ENCODE measurements at regions not wholly inside any gene's neighbourhood (a gene's known extent, or its start where the extent isn't known, plus 50 kb on each side); places are given as distances from the start of the nearest gene placed in this dataset.

DNA sequence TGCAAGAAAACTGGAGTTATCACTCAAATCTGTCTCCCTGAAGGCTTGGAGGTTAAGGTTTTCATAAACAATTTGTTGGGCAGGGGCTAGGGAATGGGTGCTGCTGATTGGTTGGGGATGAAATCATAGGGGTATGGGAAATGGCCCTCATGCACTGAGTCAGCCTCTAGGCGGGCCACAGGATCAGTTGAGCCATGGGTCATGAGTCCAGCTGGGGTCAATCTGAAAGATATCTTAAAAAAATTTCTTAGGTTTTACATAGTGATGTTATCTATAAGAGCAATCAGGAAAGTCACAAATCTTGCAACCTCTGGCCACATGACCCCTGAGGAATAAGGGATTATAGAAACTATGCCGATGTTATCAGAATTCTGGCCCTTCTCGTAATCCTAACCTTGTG is 491.7 kb downstream of the ZIC1 start:
- H3K36me3 ChIP-seq: no peaks in the 10 kb centered on the region

DNA sequence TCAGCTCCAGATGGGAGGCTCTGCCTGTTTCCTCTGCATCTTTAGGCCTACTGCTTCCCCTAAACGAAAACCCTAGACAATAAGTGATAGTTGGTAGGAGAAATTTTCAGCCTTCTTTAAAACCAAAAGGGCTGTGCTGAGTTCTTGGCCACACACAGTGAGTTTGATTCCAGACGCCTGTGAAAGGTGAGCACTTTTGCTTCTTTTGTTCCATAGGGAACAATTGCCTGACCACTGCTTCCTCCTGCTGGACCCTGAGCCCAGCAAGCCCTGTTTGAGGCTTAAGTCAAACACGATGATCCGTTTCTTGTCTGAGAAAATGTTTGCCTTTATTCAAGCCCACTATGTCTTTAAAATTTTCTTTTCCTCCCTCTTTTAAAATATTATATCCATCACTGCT is 493.9 kb downstream of the ZIC1 start:
- H3K4me3 ChIP-seq (ENCODE audit: low read depth, low read length): no peak overlapping the region
- H3K9me3 ChIP-seq: peaks cover 5% of the 10 kb centered on the region; the same call in 1 of the 2 replicates
- DNase-seq: no peak
- no peaks in the 10 kb centered on the region for H3K4me1 ChIP-seq
- no peaks in the 10 kb centered on the region for H3K27me3 ChIP-seq
- TF ChIP-seq, protein P1, sequence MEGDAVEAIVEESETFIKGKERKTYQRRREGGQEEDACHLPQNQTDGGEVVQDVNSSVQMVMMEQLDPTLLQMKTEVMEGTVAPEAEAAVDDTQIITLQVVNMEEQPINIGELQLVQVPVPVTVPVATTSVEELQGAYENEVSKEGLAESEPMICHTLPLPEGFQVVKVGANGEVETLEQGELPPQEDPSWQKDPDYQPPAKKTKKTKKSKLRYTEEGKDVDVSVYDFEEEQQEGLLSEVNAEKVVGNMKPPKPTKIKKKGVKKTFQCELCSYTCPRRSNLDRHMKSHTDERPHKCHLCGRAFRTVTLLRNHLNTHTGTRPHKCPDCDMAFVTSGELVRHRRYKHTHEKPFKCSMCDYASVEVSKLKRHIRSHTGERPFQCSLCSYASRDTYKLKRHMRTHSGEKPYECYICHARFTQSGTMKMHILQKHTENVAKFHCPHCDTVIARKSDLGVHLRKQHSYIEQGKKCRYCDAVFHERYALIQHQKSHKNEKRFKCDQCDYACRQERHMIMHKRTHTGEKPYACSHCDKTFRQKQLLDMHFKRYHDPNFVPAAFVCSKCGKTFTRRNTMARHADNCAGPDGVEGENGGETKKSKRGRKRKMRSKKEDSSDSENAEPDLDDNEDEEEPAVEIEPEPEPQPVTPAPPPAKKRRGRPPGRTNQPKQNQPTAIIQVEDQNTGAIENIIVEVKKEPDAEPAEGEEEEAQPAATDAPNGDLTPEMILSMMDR (IDR thresholded peaks at IDR 0.05; ENCODE audit: low read depth, low read length): no peak
- no peaks in the 10 kb centered on the region for H3K36me3 ChIP-seq

More for the DNA sequence above, 491.7 kb downstream of the ZIC1 start:
- Histone ChIP-seq H3K9me3 (peaks cover 5% of the 10 kb centered on the region; the same call in 1 of the 2 replicates), H3K27me3 (no peaks in the 10 kb centered on the region), H3K4me1 (no peaks in the 10 kb centered on the region), H3K4me3 (ENCODE audit: low read depth, low read length) (no peak overlapping the region)
- TF ChIP-seq, protein P1 (IDR thresholded peaks at IDR 0.05; ENCODE audit: low read depth, low read length): no peak
- no peak for DNase-seq

DNA sequence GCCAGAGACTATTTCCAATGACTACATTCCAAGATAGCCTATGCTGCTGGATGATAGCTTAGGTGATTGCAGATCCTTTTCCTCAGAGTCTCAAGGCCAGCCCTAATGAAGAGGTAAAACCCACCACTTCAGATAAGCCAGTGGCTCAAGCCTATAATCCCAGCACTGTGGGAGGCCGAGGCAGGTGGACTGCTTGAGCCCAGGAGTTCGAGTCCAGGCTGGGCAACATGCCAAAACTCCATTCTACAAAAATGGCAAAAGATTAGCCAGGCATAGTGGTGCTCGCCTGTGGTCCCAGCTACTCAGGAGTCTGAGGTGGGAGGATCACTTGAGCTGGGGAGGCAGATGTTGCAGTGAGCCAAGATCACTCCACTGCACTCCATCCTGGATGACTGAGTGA is 495.3 kb downstream of the ZIC1 start:
- Histone ChIP-seq H3K36me3 (no peaks in the 10 kb centered on the region), H3K27me3 (no peaks in the 10 kb centered on the region), H3K9me3 (peaks cover 5% of the 10 kb centered on the region; the same call in 1 of the 2 replicates), H3K4me3 (ENCODE audit: low read depth, low read length) (no peak overlapping the region), H3K4me1 (no peaks in the 10 kb centered on the region)
- DNase-seq: peak; percentile 7
- TF ChIP-seq, protein P1 (IDR thresholded peaks at IDR 0.05; ENCODE audit: low read depth, low read length): no peak

DNA sequence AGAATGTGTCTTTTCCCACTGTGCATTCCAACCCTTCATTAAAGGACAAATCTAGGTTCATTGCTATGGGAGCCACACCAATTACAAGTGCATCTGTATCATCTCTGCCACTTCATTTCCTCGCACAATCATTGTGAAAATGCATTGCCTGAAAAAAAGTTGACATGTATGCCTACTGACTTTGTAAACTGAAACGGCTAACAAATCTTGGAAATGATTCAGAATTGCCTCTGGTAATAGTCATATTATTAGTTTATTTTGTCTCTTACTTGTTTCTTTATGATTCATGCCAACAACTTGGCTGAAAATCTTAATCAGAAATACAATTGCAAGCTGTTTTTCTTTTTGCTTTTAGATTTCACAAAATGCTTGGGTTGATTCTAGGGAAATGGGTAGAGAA is 497.1 kb downstream of the ZIC1 start:
- no peak for DNase-seq
- Histone ChIP-seq H3K27me3 (no peaks in the 10 kb centered on the region), H3K4me3 (ENCODE audit: low read depth, low read length) (no peak overlapping the region), H3K9me3 (no peaks in the 10 kb centered on the region), H3K36me3 (no peaks in the 10 kb centered on the region), H3K4me1 (no peaks in the 10 kb centered on the region)
- TF ChIP-seq, protein P1 (IDR thresholded peaks at IDR 0.05; ENCODE audit: low read depth, low read length): no peak

DNA sequence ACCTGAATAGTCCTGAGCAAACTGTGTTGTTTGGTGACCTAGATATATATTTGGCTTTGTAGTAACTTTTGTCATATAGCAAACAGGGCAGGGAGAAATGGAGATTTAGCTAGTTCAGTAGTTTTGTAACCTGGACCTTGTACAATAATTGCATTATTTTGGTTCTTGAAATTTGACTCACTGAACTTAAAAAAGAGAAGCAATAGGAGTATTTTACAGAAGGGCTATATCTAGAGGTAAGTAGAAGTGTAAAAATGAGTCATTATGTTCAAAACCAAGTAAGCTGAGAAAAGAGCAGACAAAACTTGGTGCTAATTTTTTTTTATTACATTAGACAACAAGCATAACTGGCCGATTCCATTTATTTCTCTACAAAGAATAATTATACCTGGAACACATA is 505.4 kb downstream of the ZIC1 start:
- no peaks in the 10 kb centered on the region; the same call in 1 of the 2 replicates for H3K27me3 ChIP-seq
- TF ChIP-seq, protein P1 (IDR thresholded peaks at IDR 0.05; ENCODE audit: low read depth, low read length): no peak
- no peak overlapping the region for H3K4me3 ChIP-seq (ENCODE audit: low read depth, low read length)
- H3K36me3 ChIP-seq: no peaks in the 10 kb centered on the region
- DNase-seq: no peak
- no peaks in the 10 kb centered on the region for H3K9me3 ChIP-seq
- H3K4me1 ChIP-seq: no peaks in the 10 kb centered on the region

DNA sequence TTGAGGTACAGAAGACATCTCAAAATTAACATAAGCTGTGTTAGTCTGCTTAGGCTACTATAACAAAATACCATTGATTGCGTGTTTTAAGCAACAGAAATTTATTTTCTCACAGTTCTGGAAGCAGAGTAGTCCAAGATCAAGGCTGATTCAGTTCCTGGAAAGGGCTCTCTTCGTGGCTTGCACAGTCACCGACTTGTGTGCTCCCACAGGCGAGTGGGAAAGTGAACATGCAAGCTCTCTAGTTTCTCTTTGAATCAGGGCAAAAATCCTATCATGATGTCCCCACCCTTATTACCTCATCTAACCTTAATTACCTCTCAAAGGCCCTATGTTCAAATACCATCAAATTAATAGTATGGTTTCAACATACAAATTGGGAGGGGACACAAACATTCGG is 505.9 kb downstream of the ZIC1 start:
- Histone ChIP-seq H3K4me1 (no peaks in the 10 kb centered on the region), H3K36me3 (no peaks in the 10 kb centered on the region), H3K27me3 (no peaks in the 10 kb centered on the region; the same call in 1 of the 2 replicates), H3K4me3 (ENCODE audit: low read depth, low read length) (no peak overlapping the region), H3K9me3 (no peaks in the 10 kb centered on the region)
- TF ChIP-seq, protein P1 (IDR thresholded peaks at IDR 0.05; ENCODE audit: low read depth, low read length): no peak
- DNase-seq: no peak
